NCI-H146 (cell line): ENCODE measurements at regions not wholly inside any gene's neighbourhood (a gene's known extent, or its start where the extent isn't known, plus 50 kb on each side); places are given as distances from the start of the nearest gene placed in this dataset.
"Not testable (repeated sequence)": the region's sequence is repeated elsewhere in the genome, so short reads cannot be mapped to it uniquely, and the experiment has no call there.

Experiments
- DNase-seq: peaks from one replicate; lab custom pipeline; 2025; lab: John Stamatoyannopoulos, UW

DNA sequence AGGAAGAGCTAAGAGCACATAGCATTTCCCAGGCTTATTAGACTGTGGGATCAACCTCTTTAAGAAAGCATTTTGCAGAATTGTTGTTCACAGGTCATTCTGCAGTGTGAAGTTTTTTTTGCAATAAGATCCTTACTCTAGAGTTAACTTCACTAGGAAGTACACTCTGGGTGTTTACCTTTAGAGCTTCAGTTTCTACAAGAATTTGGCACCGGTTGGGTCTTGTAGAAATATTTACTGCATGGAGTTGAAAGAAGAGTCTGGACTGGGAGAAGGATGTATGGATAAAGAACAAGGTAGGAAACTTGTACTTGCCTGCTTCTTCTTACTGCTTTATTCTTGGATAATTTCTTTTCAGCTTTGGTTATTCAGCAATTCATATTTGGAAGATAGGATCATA lies 944.9 kb upstream of the GYPC start:
- no peak for DNase-seq

DNA sequence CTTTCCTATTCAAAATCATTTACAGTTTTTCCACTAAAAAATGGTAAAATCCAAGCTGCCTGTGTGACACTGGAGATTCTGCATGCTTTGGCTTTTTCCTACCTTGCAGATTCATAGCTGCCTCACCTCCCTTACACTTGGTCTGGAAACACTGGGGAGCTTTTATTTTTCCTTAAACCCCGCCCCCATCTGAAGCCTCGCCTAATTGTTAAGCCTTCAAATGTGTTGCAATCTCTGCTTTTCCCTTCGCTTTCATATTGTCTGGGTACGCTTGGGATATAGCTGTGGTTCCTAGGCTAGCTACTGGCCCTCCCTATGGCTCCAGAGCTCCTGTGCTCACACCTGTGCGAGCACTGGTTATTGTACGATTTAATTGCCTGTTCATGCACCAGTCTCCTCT lies 942.4 kb upstream of the GYPC start:
- DNase-seq, result no peak

DNA sequence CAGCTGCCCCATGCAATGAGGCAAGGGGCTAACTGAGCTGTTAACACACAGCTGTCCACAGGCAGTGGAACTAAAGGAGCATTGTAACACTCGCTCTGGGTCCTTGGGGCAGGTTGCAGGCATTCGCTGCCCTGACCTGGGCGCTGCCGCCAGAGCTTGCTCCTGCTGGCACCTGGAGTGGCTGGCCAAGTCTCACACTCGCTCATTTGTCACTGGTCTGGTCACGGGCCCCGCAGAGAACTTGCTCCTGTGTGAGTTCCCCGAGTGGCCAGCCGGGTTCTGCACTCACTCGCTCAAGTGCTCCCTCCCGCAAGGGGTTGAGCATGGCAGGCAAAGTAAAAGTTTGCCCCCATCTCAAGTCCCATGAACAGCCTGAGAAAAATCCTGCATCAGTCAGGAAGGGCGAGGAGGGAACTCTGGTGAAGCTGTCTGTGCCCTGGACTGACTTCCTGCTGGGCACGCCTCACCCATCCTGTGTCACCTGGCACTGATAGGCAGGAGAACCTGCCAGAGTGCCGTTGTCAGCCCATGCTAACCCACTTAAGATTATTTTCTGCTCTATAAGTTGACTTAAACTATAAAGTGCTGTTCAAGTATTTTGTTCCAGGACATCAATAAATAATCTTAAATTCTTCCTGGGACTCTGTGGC lies 934.8 kb upstream of the GYPC start:
- no peak for DNase-seq

DNA sequence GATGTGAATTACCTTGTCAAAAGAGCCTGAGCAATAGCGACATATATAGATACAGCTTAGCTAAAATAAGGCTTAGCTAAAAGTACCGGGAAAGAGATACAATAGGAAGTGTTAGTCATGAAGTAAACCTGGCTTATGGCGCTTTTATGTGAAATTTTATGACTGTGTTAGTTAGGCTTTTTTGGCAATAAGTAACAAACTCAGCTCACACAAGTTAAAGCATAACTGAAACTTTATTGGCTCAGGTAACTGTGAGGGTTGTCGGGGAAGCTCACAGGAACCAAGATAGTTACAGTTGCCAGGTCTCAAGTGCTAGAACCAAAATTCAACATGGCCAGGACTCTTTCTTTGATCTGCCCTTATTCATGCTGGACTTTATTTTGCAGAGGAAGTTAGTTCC lies 925.0 kb upstream of the GYPC start:
- DNase-seq, result no peak

DNA sequence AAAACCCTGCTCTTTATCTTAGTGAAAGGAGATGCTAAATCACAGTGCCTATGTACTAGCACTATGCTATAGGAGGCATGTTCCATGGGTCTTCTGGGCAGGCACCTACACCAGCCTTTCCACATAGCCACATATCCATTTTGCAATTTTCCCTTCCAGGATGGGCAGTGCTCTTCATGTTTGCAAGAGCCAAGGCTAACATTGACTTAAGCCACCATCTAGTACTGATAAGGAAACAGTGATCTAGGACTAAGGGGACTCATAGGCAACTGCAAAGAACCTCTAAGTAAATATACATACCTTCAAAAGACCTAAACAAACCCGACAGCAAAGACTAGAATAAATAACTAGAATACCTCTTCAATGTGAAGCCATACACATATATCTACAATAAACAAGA lies 919.7 kb upstream of the GYPC start:
- no peak for DNase-seq

DNA sequence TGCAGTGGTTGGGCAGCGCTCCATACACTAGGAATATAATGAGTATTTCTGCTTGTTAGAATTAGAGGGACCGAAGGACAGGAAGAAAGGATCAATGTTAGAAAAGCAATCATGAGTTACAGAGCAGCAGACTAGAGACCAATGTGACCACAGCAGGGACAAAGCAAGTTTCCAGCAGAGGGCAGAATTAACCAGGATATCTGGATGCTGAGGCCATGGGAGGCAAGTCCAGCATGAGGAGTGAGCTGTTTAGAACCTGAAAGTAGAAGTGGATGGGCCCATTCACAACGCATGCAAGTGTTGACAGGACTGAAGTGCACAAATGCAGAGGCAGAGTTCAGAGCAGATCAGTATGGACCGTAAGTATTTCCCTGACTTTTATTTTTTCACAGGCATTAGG lies 910.4 kb upstream of the GYPC start:
- DNase-seq, result no peak

DNA sequence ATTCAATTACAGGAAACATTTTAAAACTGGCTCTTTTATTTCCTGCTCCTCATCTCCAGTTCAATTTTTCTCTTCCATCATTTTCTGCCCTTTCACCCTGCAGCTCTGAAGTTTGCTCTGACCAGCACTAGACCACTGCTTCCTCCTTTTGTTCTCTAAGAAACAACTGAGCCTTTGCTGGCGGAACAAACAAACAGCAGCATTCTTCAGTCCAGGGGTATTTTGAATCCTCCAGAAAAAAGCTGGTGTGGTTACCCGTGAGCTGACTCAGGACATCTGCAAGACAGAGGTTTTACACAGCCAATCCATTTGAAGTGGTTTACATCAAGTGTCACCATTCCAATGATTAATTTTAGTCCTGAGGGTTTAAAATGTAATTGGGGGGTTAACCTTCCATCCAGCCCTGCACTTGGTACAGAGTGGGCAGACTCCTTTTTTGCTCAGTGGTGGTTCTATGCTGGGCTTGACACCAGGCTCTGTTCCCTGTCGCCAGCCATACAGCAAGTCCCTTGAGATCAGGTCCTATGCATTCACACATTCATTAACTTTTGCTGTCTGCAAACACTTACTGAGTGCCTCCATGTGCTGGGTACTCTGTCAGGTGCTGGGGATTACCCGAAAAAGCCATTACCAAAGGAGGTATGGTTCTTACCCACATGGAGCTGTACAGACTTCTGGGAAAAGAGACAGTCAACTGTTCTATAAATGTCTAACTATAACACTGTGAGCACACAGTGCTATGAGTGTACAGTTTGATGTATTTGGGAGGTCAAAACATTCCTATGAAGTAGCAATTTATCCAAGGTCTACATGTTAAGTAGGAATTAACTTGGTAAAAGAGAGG lies 909.4 kb upstream of the GYPC start:
- DNase-seq, result no peak

DNA sequence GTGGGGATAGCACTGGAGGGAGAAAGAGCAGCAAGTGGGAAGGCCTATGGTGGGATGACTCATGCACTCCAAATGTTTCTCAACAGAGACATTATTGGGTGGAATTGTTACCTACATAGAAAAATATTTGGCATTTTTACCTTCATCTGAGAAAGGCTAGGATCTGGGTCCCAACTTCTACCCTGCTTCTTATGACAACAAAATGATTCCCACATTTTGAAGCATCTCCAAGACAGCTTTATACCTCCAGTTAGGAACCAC lies 908.9 kb upstream of the GYPC start:
- no peak for DNase-seq

DNA sequence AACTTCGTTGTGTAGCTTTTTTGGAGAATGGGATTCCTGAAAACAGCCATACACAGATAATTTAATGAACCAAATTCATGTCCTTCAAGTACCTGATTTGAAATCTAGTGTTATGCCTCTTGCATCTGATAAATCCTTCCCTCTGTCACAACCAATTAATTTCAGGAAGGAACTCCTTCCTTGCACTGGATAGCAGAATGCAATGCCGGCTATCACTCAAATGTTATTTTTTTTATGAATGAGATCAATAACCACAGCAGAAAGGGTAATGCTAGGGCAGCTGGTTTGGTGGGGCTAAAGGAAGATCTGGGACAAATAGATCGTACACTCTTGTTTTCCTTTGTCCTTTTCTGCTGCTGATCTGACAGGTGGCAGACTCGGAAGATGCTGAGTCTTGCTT lies 899.5 kb upstream of the GYPC start:
- no peak for DNase-seq

DNA sequence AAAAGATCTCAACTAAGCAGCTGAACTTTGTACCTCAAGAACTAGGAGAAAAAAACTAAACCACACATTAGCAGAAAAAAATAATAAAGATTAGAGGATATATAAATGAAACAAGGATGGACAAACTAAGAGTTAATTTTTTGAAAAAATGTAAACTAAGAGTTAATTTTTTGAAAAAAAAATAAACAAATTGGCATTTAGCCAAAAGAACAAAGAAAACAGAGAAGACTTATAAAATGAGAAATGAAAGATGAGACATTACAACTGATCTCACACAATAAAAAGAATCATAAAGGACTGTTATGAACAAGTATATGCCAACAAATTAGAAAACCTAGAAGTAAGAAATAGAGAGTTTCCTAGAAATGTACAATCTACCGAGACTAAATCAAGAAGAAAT lies 859.2 kb upstream of the GYPC start:
- no peak for DNase-seq

DNA sequence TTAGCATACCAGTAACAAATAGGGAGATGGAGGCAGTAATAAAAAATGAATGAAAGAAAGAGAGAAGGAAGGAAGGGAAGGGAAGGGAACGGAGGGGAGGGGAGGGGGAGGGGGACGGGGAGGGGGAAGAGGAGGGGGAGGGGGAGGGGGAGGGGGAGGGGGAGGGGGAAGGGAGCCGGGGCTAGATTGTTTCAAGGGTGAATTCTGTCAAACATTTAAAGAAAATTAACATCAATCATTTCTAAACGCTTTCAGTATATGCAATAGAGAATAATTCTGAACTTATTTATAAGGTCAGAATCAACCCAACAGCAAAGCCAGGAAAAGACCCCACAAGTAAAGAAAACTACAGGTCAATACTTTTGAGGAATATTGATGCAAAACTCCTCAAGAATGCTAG lies 858.8 kb upstream of the GYPC start:
- DNase-seq, result no peak

DNA sequence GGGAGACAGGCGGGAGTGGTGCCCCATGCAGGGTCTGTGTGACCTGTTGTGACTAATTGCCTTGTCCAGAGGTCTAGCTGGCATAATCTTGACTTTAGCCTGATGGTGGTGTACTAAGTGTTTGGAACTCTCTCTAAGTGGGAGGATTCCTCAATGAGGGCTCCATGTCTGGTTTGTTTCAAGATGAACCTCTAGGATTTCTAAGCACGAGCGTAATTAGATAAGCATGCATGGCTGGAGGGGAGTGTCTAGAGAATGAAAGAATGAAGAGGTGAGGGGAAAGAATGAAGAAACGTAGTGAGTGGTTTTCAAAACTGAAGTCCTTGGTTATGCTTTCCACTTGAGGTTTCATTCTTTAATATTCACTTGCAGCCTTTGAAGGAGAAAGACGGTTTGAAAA lies 833.2 kb upstream of the GYPC start:
- DNase-seq, result no peak

DNA sequence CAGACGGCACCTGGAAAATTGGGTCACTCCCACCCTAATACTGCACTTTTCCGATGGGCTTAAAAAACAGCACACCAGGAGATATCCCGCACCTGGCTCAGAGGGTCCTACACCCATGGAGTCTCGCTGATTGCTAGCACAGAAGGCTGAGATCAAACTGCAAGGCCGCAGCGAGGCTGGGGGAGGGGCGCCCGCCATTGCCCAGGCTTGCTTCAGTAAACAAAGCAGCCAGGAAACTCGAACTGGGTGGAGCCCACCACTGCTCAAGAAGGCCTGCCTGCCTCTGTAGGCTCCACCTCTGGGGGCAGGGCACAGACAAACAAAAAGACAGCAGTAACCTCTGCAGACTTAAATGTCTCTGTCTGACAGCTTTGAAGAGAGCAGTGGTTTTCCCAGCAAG lies 830.2 kb upstream of the GYPC start:
- not testable (repeated sequence) for DNase-seq

DNA sequence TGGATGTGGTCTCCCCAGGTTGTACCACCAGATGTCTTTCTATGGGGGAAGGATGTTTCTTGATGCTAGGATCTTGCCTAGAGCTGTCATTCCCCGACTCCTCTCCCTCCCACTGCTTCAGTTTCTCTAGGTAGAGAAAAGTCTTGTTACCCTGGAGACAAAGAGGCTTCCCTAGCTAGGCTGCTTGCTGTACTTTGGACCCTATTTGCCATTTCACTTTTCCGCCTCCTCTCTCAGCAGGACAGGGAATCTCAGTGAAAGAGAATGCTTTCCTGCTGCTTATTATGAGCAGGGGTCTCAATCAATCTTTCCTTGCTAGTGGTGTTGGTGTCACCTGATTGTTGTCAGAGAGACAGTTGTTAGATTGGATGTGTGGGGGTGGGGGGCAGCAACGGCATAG lies 818.8 kb upstream of the GYPC start:
- no peak for DNase-seq

DNA sequence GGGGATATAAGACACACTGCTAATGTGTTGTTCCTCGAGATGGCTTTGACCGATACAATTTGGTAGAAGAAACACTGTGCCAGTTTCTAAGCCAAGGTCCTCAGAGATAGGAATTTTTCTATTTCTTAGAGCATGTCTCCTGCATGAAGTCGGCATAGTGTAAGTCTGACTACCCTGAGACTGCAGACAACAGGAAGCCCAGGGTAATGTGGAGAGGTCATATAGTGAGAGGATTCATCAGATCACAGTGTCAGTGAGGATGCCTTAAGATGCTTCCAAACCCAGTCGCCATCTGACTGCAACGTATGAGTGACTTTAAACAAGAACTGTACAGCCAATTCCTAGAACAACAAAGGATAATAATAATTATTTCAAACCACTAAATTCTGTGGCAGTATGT lies 818.3 kb upstream of the GYPC start:
- DNase-seq, result no peak

DNA sequence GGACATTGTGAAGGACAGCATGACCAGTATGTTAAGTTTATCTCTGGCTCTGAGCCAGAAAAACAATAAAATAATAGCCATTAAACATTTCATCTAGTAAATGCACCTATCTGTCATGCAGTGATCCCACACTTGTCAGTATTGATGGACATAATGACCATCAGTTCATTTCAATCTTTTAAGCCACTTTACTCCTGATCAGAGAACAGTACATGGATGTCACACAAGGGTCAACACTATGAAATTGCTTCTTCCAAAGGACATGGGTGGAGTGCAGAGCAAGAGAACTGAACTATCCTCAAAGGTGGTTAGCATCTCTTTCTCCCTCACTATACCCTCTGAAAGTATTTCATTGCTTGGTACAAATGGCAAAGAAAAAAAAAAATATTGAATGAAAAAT lies 816.0 kb upstream of the GYPC start:
- no peak for DNase-seq

DNA sequence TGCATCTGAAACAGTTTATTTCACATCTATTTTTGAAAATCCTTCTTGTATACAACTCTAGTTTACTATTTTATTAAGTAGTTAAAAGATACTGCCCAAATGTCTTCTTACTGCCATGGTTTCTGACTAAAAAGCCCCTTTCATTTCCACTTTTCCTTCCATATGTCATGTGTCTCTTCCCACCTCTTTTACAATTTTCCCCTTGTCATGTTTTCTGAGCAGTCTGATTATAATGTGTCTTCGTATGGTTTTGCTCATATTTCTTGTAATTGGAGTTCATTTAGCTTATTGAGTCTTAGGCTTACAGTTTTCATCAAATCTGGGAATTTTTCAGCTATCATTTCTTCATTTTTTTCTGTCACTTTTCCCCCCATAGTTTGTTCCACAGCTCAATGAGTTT lies 813.9 kb upstream of the GYPC start:
- DNase-seq, result no peak

DNA sequence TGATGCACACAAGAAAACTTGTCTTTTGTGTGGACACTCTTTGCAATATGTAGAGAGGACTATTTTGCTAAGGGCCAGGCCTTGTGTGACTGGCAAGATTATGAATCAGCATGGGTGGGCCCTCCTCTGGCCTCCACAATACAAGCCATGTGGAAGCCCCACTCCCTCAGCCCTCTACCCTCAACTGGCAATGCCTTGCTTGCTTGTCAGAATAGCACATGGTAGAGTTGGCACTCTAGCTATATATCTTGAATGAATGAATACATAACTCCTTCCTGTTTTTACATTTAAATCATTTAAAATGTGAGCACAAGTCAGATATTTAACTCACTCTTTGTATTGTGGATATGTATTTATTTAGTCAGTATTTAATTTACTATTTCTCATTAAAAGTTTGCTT lies 805.4 kb upstream of the GYPC start:
- DNase-seq, result no peak

DNA sequence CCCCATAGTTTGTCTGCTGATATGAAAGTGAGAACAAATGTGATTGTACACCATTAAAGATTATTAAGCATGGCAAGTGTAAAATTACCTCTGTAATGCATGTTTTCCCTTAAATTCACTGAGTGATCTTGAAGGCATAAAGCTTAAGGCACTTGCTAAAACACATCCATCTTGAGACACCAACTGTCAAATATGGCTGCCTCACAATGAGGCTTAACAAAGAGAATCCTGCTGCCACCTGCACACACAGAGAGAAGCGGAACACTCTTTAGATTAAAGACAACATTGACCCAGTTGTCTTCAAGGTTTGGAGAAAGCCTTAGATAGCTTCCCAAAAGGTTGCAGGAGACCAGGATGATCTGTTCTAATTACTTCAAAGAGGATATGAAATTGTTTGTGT lies 803.6 kb upstream of the GYPC start:
- DNase-seq, result no peak

DNA sequence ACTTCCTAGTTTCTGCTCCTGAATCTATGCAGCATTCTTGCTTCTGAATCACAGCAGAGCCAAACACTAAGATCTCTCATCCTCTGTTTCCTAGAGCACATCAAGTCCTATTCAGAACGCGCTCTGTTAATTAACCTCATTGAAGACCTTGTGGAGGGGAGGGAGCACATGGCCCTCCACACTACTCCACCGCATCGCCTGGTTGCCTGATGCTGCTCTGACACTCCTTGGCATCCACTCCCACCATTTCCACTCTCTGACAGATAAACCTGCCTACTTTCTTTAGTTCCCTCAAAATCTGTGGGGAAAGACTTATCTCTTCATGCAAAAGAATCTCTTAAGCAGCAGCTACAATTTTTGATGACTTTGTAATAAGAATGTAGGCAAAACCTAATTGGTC lies 802.3 kb upstream of the GYPC start:
- no peak for DNase-seq

DNA sequence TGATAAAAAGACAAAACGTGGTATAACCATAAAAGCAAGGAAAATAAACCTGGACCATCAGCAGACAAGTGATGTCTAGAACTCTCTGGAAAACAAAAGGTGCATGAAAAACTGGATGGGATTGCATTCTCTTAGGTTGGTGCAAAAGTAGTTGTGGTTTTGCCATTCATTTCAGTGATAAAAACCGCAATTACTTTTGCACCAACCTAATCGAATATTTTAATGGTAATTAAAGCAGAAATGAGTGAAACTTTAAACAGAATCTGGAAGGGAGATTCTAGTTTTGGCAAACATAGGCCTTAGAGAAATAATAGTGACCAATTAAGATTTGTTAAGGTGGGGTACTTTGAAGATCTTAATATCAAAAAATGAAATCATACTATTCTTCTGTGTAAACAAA lies 800.8 kb upstream of the GYPC start:
- no peak for DNase-seq

DNA sequence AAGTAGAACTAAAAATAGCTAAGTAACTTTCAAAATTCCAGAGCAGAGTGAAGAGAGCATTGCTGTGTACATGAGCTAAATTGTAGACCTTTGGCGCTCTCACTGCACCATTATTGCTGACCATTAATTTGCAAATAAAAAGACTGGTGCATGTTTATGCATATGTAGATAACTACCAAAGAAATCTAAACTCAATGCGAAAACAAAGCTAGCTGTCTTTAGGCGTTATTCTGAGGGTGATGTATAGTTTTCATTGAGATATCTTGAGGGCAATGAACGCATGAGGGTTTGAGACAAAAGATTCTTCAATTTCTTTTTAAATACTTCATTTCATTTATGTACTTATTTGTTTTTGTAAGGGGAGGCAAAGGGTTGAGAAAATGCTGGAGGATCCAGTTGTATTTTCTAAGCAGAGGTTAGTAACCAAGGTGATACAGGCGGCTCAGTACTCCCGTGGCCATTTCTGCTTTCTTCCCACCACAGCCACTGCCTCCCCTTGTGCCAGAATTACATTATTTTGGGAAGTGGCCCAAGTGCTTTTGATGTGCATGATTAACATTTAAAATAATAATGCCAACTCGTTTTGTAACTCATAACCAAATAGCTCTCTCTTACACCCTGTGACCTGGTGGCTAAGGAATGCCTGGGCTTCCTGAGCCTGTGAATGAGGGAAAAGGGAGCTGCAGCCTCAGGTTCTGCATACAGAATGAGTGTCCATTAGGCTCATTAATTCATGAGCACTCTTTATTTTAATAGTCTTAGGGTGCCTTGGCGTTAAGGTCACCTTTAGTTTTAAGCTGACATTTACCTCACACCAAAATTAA lies 797.8 kb upstream of the GYPC start:
- no peak for DNase-seq

DNA sequence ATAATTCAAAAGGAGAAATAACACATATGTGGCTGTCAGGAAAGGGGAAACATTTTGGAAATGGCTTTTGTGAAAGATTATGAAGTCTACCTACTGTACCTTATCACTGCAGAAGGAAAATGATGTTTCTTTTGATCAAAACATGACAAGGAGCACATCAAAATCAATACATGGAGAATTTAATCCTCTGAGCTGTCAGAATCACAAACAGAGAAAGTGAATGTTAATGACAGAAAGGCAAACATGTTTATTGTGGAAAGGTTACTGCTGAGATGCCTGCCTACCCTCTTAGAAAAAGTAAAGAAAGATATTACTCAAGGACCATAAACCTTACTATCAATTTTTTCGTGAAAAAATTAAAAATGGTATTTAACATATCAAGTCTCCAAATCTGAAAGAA lies 794.5 kb upstream of the GYPC start:
- no peak for DNase-seq
